ENCODE measurements at regions not wholly inside any gene's neighbourhood (a gene's known extent, or its start where the extent isn't known, plus 50 kb on each side); places are given as distances from the start of the nearest gene placed in this dataset.

GRCh38 chr14:51488569-51489220, 163.0 kb upstream of the FRMD6 start:
- DNase-seq (ENCODE audit: low spot score) (no peak), ATAC-seq (no peak)
- intact Hi-C loops (cut with DNase I), result no loop called here

- intact Hi-C loops (cut with DNase I), result no loop called here
- DNase-seq (ENCODE audit: low spot score), result no peak
- no peak for ATAC-seq
Observed at GRCh38 chr14:51490205-51490604, 161.5 kb upstream of the FRMD6 start.

GRCh38 chr14:51491036-51491545, 160.6 kb upstream of the FRMD6 start:
- intact Hi-C loops (cut with DNase I), result no loop called here
- DNase-seq (ENCODE audit: low spot score), result no peak
- ATAC-seq, result no peak

- intact Hi-C loops (cut with DNase I), result no loop called here
- ATAC-seq (no peak), DNase-seq (ENCODE audit: low spot score) (no peak)
Observed at GRCh38 chr14:51491776-51492175, 159.9 kb upstream of the FRMD6 start.

- no peak for ATAC-seq
- intact Hi-C loops (cut with DNase I), result no loop called here
- no peak for DNase-seq (ENCODE audit: low spot score)
Observed at GRCh38 chr14:51495319-51495718, 156.4 kb upstream of the FRMD6 start.

GRCh38 chr14:51498411-51499227, 153.1 kb upstream of the FRMD6 start:
- DNase-seq (ENCODE audit: low spot score) (no peak), ATAC-seq (peak; percentile 50)
- intact Hi-C loops (cut with DNase I), result no loop called here

- intact Hi-C loops (cut with DNase I), result no loop called here
- ATAC-seq (no peak), DNase-seq (ENCODE audit: low spot score) (no peak)
Observed at GRCh38 chr14:51500776-51501175, 150.9 kb upstream of the FRMD6 start.

GRCh38 chr14:51501746-51502145, 150.0 kb upstream of the FRMD6 start:
- no peak for ATAC-seq
- intact Hi-C loops (cut with DNase I), result no loop called here
- no peak for DNase-seq (ENCODE audit: low spot score)

- intact Hi-C loops (cut with DNase I), result no loop called here
- DNase-seq (ENCODE audit: low spot score) (no peak), ATAC-seq (no peak)
Observed at GRCh38 chr14:51504669-51505068, 147.0 kb upstream of the FRMD6 start.

GRCh38 chr14:51507511-51507905, 144.2 kb upstream of the FRMD6 start:
- no peak for DNase-seq (ENCODE audit: low spot score)
- peak; percentile 59 for ATAC-seq
- intact Hi-C loops (cut with DNase I), result no loop called here

- ATAC-seq (peak; percentile 96), DNase-seq (ENCODE audit: low spot score) (peak; percentile 88)
- intact Hi-C loops (cut with DNase I), result no loop called here
Observed at GRCh38 chr14:51507906-51508511, 143.7 kb upstream of the FRMD6 start.

- no peak for ATAC-seq
- intact Hi-C loops (cut with DNase I), result loop anchor here (2.0 kb wide), 1 partner anchor 192 kb away; no protein-coding TSS in a partner anchor
Observed at GRCh38 chr14:51511265-51511664, 140.4 kb upstream of the FRMD6 start.

GRCh38 chr14:51512316-51512715, 139.4 kb upstream of the FRMD6 start:
- intact Hi-C loops (cut with DNase I), result no loop called here
- DNase-seq (ENCODE audit: low spot score), result no peak
- no peak for ATAC-seq

More at GRCh38 chr14:51511265-51511664, 140.4 kb upstream of the FRMD6 start:
- DNase-seq (ENCODE audit: low spot score), result no peak

- DNase-seq (ENCODE audit: low spot score), result no peak
- intact Hi-C loops (cut with DNase I), result no loop called here
Observed at GRCh38 chr14:51513281-51513680, 138.4 kb upstream of the FRMD6 start.

GRCh38 chr14:51513933-51514332, 137.8 kb upstream of the FRMD6 start:
- no peak for DNase-seq (ENCODE audit: low spot score)
- ATAC-seq, result no peak
- intact Hi-C loops (cut with DNase I), result no loop called here

More at GRCh38 chr14:51513281-51513680, 138.4 kb upstream of the FRMD6 start:
- no peak for ATAC-seq

- ATAC-seq (no peak), DNase-seq (ENCODE audit: low spot score) (no peak)
- intact Hi-C loops (cut with DNase I), result no loop called here
Observed at GRCh38 chr14:51515611-51516010, 136.1 kb upstream of the FRMD6 start.

GRCh38 chr14:51516706-51517395, 134.9 kb upstream of the FRMD6 start:
- intact Hi-C loops (cut with DNase I), result no loop called here
- ATAC-seq (no peak), DNase-seq (ENCODE audit: low spot score) (no peak)

GRCh38 chr14:51518280-51518679, 133.4 kb upstream of the FRMD6 start:
- ATAC-seq (peak; percentile 36), DNase-seq (ENCODE audit: low spot score) (no peak)
- intact Hi-C loops (cut with DNase I), result no loop called here

GRCh38 chr14:51518711-51519110, 133.0 kb upstream of the FRMD6 start:
- no peak for ATAC-seq
- DNase-seq (ENCODE audit: low spot score), result no peak
- intact Hi-C loops (cut with DNase I), result no loop called here
